BJ (cell line): ENCODE measurements at regions not wholly inside any gene's neighbourhood (a gene's known extent, or its start where the extent isn't known, plus 50 kb on each side); places are given as distances from the start of the nearest gene placed in this dataset. TPM values are rescaled to one million over a fixed set of nuclear protein-coding genes. Genes with fewer than 3 reads are reported as not detected.

Experiments
- CTCF ChIA-PET: fragments of 350-600 bp; formaldehyde crosslinking; extraction: SDS; loops from one replicate; lab custom pipeline; 2021; ENCODE audit warnings: antibody characterized with exemption, inconsistent platforms; lab: Yijun Ruan, JAX
- POLR2A ChIA-PET: fragments of 300-600 bp; sonication (Branson Sonifier 250); formaldehyde crosslinking; extraction: SDS; loops from one replicate; lab custom pipeline; 2021; ENCODE audit warnings: antibody characterized with exemption; lab: Charles Lee
- DNase-seq: peaks from one replicate; pipeline ENCODE4 v3.0.0-alpha.2; 2011; ENCODE audit warnings: low read depth
- H3K27me3 ChIP-seq: 2 replicates; pipeline ENCODE4 v1.6.0; 2011; ENCODE audit warnings: low read length; ENCODE audit not compliant: control insufficient read depth, insufficient read depth
- H3K36me3 ChIP-seq: 2 replicates; pipeline ENCODE4 v1.5.1; 2011; ENCODE audit warnings: low read length; ENCODE audit not compliant: control insufficient read depth, insufficient read depth
- H3K4me3 ChIP-seq: 2 replicates; pipeline ENCODE4 v1.5.1; 2011; ENCODE audit warnings: low read depth, mild to moderate bottlenecking, control low read depth, low read length
- CTCF ChIP-seq: IDR thresholded peaks from 2 replicates; pipeline ENCODE4 v1.5.1; 2011; ENCODE audit warnings: low read depth, mild to moderate bottlenecking, control low read depth, inconsistent platforms, low read length, moderate library complexity; ENCODE audit not compliant: insufficient read depth
- small RNA-seq: library from RNA; depleted of rRNA; stranded (forward); fragments of <200 nt; gene quantifications from one replicate; pipeline ENCODE3, GENCODE V24; 2012; ENCODE audit warnings: low replicate concordance, low read depth; ENCODE audit not compliant: insufficient read length

DNA sequence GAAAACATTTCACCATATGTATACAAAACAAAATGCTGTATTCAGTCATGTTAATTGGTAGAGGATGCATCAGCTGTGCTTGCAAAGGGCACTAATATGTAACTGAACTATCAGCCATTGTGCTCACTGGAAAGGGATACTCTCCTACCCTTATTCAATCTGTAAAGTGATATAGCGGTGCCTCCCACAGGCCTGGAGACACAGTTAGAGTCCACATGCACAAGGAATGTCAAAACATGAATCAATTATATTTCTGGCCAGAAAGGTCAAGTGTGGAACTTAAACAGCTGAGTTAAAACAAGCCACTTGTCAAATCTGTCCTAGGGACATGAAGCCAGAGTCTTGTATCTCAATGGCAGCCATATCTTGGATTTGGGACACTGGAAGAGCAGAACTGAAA, 71.2 kb upstream of the IZUMO3 start:
- ChIA-PET POLR2A (no interaction called here), CTCF (no interaction called here)

DNA sequence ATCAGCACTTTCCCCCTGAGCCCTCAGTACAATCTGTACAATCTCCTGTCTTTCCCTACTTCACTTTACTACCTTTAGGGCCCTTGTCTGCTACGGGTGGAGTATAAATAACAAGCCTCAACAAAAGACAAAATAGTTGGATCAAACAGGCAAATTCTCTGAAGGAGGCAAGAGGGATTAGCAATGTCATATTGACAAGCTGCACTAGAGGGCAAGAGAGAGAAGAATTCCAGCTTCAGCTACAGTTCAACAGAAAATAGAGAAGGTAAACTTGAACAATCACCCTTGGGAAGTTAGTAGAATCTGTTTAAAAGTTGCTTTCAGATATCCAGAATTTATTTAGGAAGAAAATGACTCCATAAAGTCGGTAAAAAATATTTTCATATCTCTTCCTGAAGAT, 68.4 kb upstream of the IZUMO3 start:
- Histone ChIP-seq H3K27me3 (no peaks in the 10 kb centered on the region), H3K4me3 (no peak overlapping the region), H3K36me3 (no peaks in the 10 kb centered on the region)
- DNase-seq, result no peak
- ChIA-PET CTCF (no interaction called here), POLR2A (no interaction called here)
- no peak for TF ChIP-seq CTCF

More for the DNA sequence above, 71.2 kb upstream of the IZUMO3 start:
- no peak overlapping the region for H3K4me3 ChIP-seq
- no peak for TF ChIP-seq CTCF
- no peaks in the 10 kb centered on the region for H3K27me3 ChIP-seq
- no peaks in the 10 kb centered on the region for H3K36me3 ChIP-seq
- no peak for DNase-seq

DNA sequence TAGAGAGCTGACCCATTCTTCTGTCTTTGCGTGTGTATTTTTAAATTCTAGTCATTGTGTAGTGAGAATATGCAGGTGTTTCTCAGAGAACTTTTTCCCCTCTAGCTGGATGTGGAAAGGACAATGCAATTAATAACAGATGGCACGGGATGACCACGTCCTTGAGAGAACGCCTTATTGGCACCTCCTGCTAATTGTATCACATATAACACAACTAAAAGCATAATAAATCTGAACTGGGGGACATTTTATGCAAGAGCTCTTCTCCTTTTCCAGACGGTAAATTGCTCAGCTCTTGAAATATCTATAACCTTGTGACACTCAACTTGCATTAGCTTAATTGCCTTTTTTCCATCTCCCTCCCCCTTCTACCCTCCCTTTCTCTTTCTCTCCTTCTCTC, 62.9 kb upstream of the IZUMO3 start:
- Histone ChIP-seq H3K4me3 (no peak overlapping the region), H3K36me3 (no peaks in the 10 kb centered on the region), H3K27me3 (no peaks in the 10 kb centered on the region)
- ChIA-PET CTCF (no interaction called here), POLR2A (no interaction called here)
- no peak for DNase-seq
- TF ChIP-seq CTCF, result no peak

DNA sequence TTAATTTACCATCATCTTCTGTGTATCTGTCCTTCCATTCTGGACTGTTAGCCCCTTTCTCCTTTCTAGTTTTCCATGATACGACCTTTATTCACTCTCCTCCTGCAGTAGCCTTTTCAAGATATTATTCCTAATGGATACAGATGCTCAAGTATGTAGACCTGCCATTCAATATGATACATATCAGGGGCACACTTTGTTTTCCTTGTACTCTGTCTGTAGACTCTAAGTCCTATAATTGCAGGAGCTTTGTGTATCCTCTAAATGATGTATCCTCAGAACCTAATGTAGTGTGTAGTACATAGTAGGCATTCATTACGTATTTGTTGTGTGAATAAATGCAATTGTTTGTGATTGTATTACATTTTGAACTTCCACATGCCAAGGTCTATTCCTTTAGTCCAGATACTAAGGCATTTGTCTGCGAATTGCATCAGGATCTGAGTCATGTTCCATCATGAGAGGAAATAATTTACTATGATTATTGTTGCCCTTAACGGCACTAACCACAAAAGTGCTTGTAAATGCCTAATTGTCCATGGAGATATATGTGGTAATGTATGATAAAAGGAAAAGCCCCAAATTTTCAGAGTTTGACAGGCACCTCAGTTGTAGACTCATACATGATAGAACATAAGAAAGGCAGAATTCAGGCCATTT, 57.1 kb upstream of the IZUMO3 start:
- ChIA-PET POLR2A (no interaction called here), CTCF (no interaction called here)
- no peak for TF ChIP-seq CTCF
- Histone ChIP-seq H3K4me3 (no peak overlapping the region), H3K36me3 (no peaks in the 10 kb centered on the region), H3K27me3 (no peaks in the 10 kb centered on the region)
- DNase-seq, result no peak

Small RNA genes in the stretch of these regions (small RNA-seq; reads per million reads assigned to genes)
- not detected for gene RMRPP5
